SK-N-SH treated with all-trans-retinoic acid at 6 μM for 48 hours (cell line): ENCODE measurements at regions not wholly inside any gene's neighbourhood (a gene's known extent, or its start where the extent isn't known, plus 50 kb on each side); places are given as distances from the start of the nearest gene placed in this dataset.

Experiments used
- ATAC-seq: fragments of 200-7000 bp; cut with Tn5 transposase; 3 replicates; pipeline ENCODE4 v1.9.1; 2020; ENCODE audit warnings: mild to moderate bottlenecking, moderate library complexity
- ARNTL ChIP-seq: fragments of 450-650 bp; formaldehyde crosslinking; IDR thresholded peaks from 2 replicates; pipeline ENCODE4 v1.5.0; 2020; ENCODE audit warnings: low read depth, mild to moderate bottlenecking, moderate library complexity, borderline replicate concordance
- BACH2 ChIP-seq: fragments of 250-450 bp; sonication (Bioruptor Pico); IDR thresholded peaks from 2 replicates; pipeline ENCODE4 v1.9.0; 2021; ENCODE audit warnings: mild to moderate bottlenecking, borderline replicate concordance
- CREB5 ChIP-seq: fragments of 250-450 bp; sonication (Bioruptor Pico); IDR thresholded peaks from 2 replicates; pipeline ENCODE4 v1.5.1; 2020; ENCODE audit warnings: low read depth, mild to moderate bottlenecking, moderate library complexity
- CSDC2 ChIP-seq: fragments of 250-450 bp; sonication (Bioruptor Pico); IDR thresholded peaks from 2 replicates; pipeline ENCODE4 v1.5.0; 2020; ENCODE audit warnings: mild to moderate bottlenecking, moderate library complexity
- GLIS3 ChIP-seq: fragments of 250-450 bp; sonication (Bioruptor Pico); IDR thresholded peaks from 2 replicates; pipeline ENCODE4 v1.5.0; 2020; ENCODE audit warnings: mild to moderate bottlenecking, moderate library complexity
- ISL1 ChIP-seq: fragments of 250-450 bp; sonication (Bioruptor Pico); IDR thresholded peaks from 2 replicates; pipeline ENCODE4 v2.1.2; 2022; ENCODE audit warnings: mild to moderate bottlenecking, moderate library complexity
- OSR1 ChIP-seq: fragments of 250-450 bp; sonication (Bioruptor Pico); IDR thresholded peaks from 2 replicates; pipeline ENCODE4 v1.8.0; 2022; ENCODE audit warnings: moderate library complexity, mild to moderate bottlenecking, inconsistent platforms
- PATZ1 ChIP-seq: fragments of 250-450 bp; sonication (Bioruptor Pico); IDR thresholded peaks from 2 replicates; pipeline ENCODE4 v1.8.0; 2020; ENCODE audit warnings: mild to moderate bottlenecking, moderate library complexity, borderline replicate concordance
- PPARA ChIP-seq: fragments of 250-450 bp; sonication (Bioruptor Pico); IDR thresholded peaks from 2 replicates; pipeline ENCODE4 v1.5.0; 2020; ENCODE audit warnings: mild to moderate bottlenecking, borderline replicate concordance
- RARB ChIP-seq: fragments of 250-450 bp; sonication (Bioruptor Pico); IDR thresholded peaks from 2 replicates; pipeline ENCODE4 v1.8.0; 2021; ENCODE audit warnings: mild to moderate bottlenecking, moderate library complexity
- SNAI2 ChIP-seq: fragments of 250-450 bp; sonication (Bioruptor Pico); IDR thresholded peaks from 2 replicates; pipeline ENCODE4 v1.5.0; 2020; ENCODE audit warnings: mild to moderate bottlenecking, moderate library complexity
- TCF4 ChIP-seq: fragments of 250-450 bp; sonication (Bioruptor Pico); IDR thresholded peaks from 2 replicates; pipeline ENCODE4 v1.8.0; 2021; ENCODE audit warnings: mild to moderate bottlenecking, moderate library complexity, borderline replicate concordance
- TOX ChIP-seq: fragments of 250-450 bp; sonication (Bioruptor Pico); IDR thresholded peaks from 2 replicates; pipeline ENCODE4 v1.8.0; 2021; ENCODE audit warnings: mild to moderate bottlenecking, moderate library complexity, borderline replicate concordance
- TSHZ2 ChIP-seq: fragments of 250-450 bp; sonication (Bioruptor Pico); IDR thresholded peaks from 2 replicates; pipeline ENCODE4 v1.5.0; 2020; ENCODE audit warnings: mild to moderate bottlenecking, moderate library complexity
- ZFP3 ChIP-seq: fragments of 250-450 bp; sonication (Bioruptor Pico); IDR thresholded peaks from 2 replicates; pipeline ENCODE4 v1.5.0; 2020; ENCODE audit warnings: mild to moderate bottlenecking, moderate library complexity
- ZFP30 ChIP-seq: fragments of 450-650 bp; formaldehyde crosslinking; IDR thresholded peaks from 2 replicates; pipeline ENCODE4 v1.5.0; 2022; ENCODE audit warnings: mild to moderate bottlenecking, moderate library complexity
- ZNF565 ChIP-seq: fragments of 450-650 bp; formaldehyde crosslinking; conservative IDR thresholded peaks from 2 replicates; pipeline ENCODE4 v1.5.0; 2020; ENCODE audit warnings: low read depth, mild to moderate bottlenecking, moderate library complexity
- ZNF70 ChIP-seq: fragments of 450-650 bp; formaldehyde crosslinking; IDR thresholded peaks from 2 replicates; pipeline ENCODE4 v1.5.0; 2020; ENCODE audit warnings: mild to moderate bottlenecking, moderate library complexity
- ZNF8 ChIP-seq: fragments of 450-650 bp; formaldehyde crosslinking; IDR thresholded peaks from 2 replicates; pipeline ENCODE4 v1.5.0; 2020; ENCODE audit warnings: mild to moderate bottlenecking, moderate library complexity
- TF ChIP-seq, protein P1 (sequence below): fragments of 250-450 bp; sonication (Bioruptor Pico); IDR thresholded peaks from 2 replicates; pipeline ENCODE4 v1.5.1; 2021; ENCODE audit warnings: mild to moderate bottlenecking, moderate library complexity

GRCh38 chr2:52632543-52632942 lies 1135.1 kb upstream of the CHAC2 start:
- TF ChIP-seq ZNF8 (CRISPR knock-in tag) (no peak), GLIS3 (CRISPR knock-in tag) (no peak), ZNF565 (no peak), BACH2 (CRISPR knock-in tag) (no peak), ARNTL (CRISPR knock-in tag) (no peak), ZNF70 (CRISPR knock-in tag) (no peak), CSDC2 (CRISPR knock-in tag) (no peak), ZFP30 (CRISPR knock-in tag) (no peak), ISL1 (CRISPR knock-in tag) (no peak), OSR1 (no peak), ZFP3 (CRISPR knock-in tag) (no peak), TSHZ2 (CRISPR knock-in tag) (no peak), PPARA (no peak), SNAI2 (CRISPR knock-in tag) (no peak), TCF4 (no peak), RARB (CRISPR knock-in tag) (no peak)
- TF ChIP-seq, protein P1, sequence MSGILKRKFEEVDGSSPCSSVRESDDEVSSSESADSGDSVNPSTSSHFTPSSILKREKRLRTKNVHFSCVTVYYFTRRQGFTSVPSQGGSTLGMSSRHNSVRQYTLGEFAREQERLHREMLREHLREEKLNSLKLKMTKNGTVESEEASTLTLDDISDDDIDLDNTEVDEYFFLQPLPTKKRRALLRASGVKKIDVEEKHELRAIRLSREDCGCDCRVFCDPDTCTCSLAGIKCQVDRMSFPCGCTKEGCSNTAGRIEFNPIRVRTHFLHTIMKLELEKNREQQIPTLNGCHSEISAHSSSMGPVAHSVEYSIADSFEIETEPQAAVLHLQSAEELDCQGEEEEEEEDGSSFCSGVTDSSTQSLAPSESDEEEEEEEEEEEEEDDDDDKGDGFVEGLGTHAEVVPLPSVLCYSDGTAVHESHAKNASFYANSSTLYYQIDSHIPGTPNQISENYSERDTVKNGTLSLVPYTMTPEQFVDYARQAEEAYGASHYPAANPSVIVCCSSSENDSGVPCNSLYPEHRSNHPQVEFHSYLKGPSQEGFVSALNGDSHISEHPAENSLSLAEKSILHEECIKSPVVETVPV (CRISPR knock-in tag): no peak
- ATAC-seq: no peak

- no peak for ATAC-seq
- TF ChIP-seq ZFP30 (CRISPR knock-in tag) (no peak), PATZ1 (no peak), TSHZ2 (CRISPR knock-in tag) (no peak), CSDC2 (CRISPR knock-in tag) (no peak), CREB5 (CRISPR knock-in tag) (no peak), TOX (CRISPR knock-in tag) (no peak), ZNF8 (CRISPR knock-in tag) (no peak), ZNF565 (no peak), RARB (CRISPR knock-in tag) (no peak), ISL1 (CRISPR knock-in tag) (no peak), GLIS3 (CRISPR knock-in tag) (no peak), ZFP3 (CRISPR knock-in tag) (no peak)
- TF ChIP-seq, protein P1 (CRISPR knock-in tag): no peak
Measured at GRCh38 chr2:52629944-52630343, 1137.7 kb upstream of the CHAC2 start.
